ENCODE measurements at regions not wholly inside any gene's neighbourhood (a gene's known extent, or its start where the extent isn't known, plus 50 kb on each side); places are given as distances from the start of the nearest gene placed in this dataset.

DNA sequence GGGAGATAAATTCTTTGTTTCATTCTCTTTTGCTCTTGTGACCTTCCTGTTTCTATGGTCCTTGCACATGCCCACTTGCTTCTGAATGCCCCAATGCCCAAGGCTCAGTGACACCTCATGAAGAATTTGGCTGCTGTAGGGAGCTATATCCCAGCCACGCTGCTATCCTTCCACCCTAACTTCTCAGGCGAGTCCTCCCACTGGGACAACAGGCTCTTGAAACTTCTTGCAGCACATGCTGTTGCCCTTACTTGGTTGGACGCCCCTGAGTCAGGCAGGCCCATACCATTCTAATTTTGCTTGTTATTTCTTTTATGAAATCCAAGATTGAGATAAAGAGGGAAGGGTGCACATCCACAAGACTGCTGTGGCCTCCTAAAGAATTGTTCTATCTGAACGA, 57.6 kb upstream of the BLID start:
- no peaks in the 10 kb centered on the region for H3K9me2 ChIP-seq (replicated peaks; ENCODE audit: insufficient read depth, low read length)
- H3K4me1 ChIP-seq (ENCODE audit: low read length), result no peaks in the 10 kb centered on the region
- no peak for DNase-seq
- no peaks in the 10 kb centered on the region for H3K36me3 ChIP-seq (replicated peaks; ENCODE audit: insufficient read depth, low read length)
- no peaks in the 10 kb centered on the region for H3K27me3 ChIP-seq (replicated peaks; ENCODE audit: insufficient read depth, low read length)
- H3K27ac ChIP-seq (ENCODE audit: low read length), result no peak overlapping the region
- no peak overlapping the region for H3K9ac ChIP-seq (ENCODE audit: low read length)
- no peak overlapping the region for H3K4me3 ChIP-seq (ENCODE audit: low read length)
- H3K79me2 ChIP-seq (ENCODE audit: low read length), result no peaks in the 10 kb centered on the region
- no peak overlapping the region for H3K4me2 ChIP-seq (ENCODE audit: low read depth, low read length)
- H3F3A ChIP-seq (ENCODE audit: insufficient read depth, low read length), result no peaks in the 10 kb centered on the region
- no peak for TF ChIP-seq EZH2phosphoT487 (IDR thresholded peaks at IDR 0.05; ENCODE audit: low read length)
- TF ChIP-seq CTCF (IDR thresholded peaks at IDR 0.05; ENCODE audit: low read length), result no peak
- no peaks in the 10 kb centered on the region for H3K9me3 ChIP-seq (replicated peaks; ENCODE audit: insufficient read depth, low read length)
- H4K20me1 ChIP-seq (ENCODE audit: insufficient read depth, low read length), result no peaks in the 10 kb centered on the region
- H2AFZ ChIP-seq (ENCODE audit: low read length), result no peak overlapping the region

DNA sequence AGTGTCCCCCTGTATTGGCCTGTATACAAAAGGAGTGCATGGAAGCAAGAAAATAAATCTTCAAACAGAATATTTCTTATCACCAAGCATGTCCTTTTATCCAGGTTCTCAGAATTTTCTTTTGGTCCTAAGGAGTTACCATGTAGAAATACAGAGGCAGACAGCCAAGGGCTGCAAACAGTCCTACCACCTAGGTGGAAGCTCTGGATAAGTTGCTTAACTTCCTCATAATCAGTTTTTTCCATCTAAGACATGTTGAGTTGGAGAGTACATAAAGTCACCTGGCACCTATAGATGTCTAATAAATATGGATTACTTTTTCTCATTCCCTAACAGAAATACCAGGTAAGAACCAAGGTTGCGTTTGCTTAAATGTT, 57.0 kb upstream of the BLID start:
- Histone ChIP-seq H3F3A (ENCODE audit: insufficient read depth, low read length) (no peaks in the 10 kb centered on the region), H3K36me3 (replicated peaks; ENCODE audit: insufficient read depth, low read length) (no peaks in the 10 kb centered on the region), H2AFZ (ENCODE audit: low read length) (no peak overlapping the region), H3K4me3 (ENCODE audit: low read length) (no peak overlapping the region), H3K9ac (ENCODE audit: low read length) (no peak overlapping the region), H3K9me2 (replicated peaks; ENCODE audit: insufficient read depth, low read length) (no peaks in the 10 kb centered on the region), H3K4me1 (ENCODE audit: low read length) (no peaks in the 10 kb centered on the region), H4K20me1 (ENCODE audit: insufficient read depth, low read length) (no peaks in the 10 kb centered on the region), H3K27ac (ENCODE audit: low read length) (no peak overlapping the region), H3K4me2 (ENCODE audit: low read depth, low read length) (no peak overlapping the region), H3K79me2 (ENCODE audit: low read length) (no peaks in the 10 kb centered on the region), H3K27me3 (replicated peaks; ENCODE audit: insufficient read depth, low read length) (no peaks in the 10 kb centered on the region), H3K9me3 (replicated peaks; ENCODE audit: insufficient read depth, low read length) (no peaks in the 10 kb centered on the region)
- TF ChIP-seq EZH2 (optimal IDR thresholded peaks at IDR 0.05; ENCODE audit: low read depth, low read length) (no peak), EZH2phosphoT487 (IDR thresholded peaks at IDR 0.05; ENCODE audit: low read length) (no peak), CTCF (IDR thresholded peaks at IDR 0.05; ENCODE audit: low read length) (no peak)
- no peak for DNase-seq

DNA sequence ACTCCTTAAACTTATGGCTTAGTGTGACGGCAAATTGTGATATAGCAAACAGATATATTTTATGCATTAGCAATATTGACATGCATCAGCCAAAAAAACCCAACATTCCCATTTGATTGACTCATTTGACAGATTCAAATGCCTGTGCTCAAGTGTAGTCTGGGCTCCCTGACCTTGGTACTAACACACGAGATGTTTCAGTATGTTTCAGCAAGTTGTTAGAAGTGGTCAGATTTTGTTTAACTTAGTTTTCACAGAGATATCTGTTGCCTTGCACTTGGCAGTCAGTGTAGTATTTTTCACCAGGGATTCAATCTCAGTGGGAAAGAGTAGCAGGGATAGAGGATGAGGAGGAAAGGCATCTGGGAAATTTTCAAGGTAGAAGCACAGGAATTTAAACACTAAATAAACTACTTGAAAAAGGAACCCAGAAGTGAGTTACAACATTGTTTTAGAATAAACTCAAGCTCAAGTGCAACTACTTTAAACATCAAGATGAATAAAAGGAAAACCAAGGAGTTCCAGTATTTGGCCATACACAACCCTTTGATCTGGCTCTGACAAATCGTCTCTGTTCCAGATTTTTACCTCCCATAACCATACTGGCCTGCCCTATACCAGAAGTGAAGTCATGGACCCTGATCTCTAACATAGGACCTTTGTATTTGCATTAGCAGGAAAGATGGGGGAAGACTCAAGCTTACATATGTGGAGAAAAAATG, 56.5 kb upstream of the BLID start:
- no peak for DNase-seq
- Histone ChIP-seq H3F3A (ENCODE audit: insufficient read depth, low read length) (no peaks in the 10 kb centered on the region), H3K4me2 (ENCODE audit: low read depth, low read length) (no peak overlapping the region), H3K36me3 (replicated peaks; ENCODE audit: insufficient read depth, low read length) (no peaks in the 10 kb centered on the region), H3K4me3 (ENCODE audit: low read length) (no peak overlapping the region), H3K9me2 (replicated peaks; ENCODE audit: insufficient read depth, low read length) (no peaks in the 10 kb centered on the region), H3K79me2 (ENCODE audit: low read length) (no peaks in the 10 kb centered on the region), H2AFZ (ENCODE audit: low read length) (no peak overlapping the region), H3K27me3 (replicated peaks; ENCODE audit: insufficient read depth, low read length) (no peaks in the 10 kb centered on the region), H3K9me3 (replicated peaks; ENCODE audit: insufficient read depth, low read length) (no peaks in the 10 kb centered on the region), H3K27ac (ENCODE audit: low read length) (no peak overlapping the region), H3K9ac (ENCODE audit: low read length) (no peak overlapping the region), H4K20me1 (ENCODE audit: insufficient read depth, low read length) (no peaks in the 10 kb centered on the region), H3K4me1 (ENCODE audit: low read length) (no peaks in the 10 kb centered on the region)
- no peak for TF ChIP-seq CTCF (IDR thresholded peaks at IDR 0.05; ENCODE audit: low read length)
- TF ChIP-seq EZH2phosphoT487 (IDR thresholded peaks at IDR 0.05; ENCODE audit: low read length), result no peak
- no peak for TF ChIP-seq EZH2 (optimal IDR thresholded peaks at IDR 0.05; ENCODE audit: low read depth, low read length)
